Vagina (tissue), 2 donors: ENCODE measurements at regions not wholly inside any gene's neighbourhood (a gene's known extent, or its start where the extent isn't known, plus 50 kb on each side); places are given as distances from the start of the nearest gene placed in this dataset.

Source experiments
- CTCF ChIP-seq, 3 experiments: fragments of 450-650 bp in 2 of 3; fragments of 200-600 bp in 1 of 3; sonication (generic) in 1 of 3; IDR thresholded peaks; one replicate each; pipeline ENCODE4 v1.5.1; 2017 to 2019; ENCODE audit warnings: antibody characterized with exemption in 3 of 3, mild to moderate bottlenecking in 2 of 3, moderate library complexity in 2 of 3
- POLR2A ChIP-seq, 2 donors: fragments of 450-650 bp; IDR thresholded peaks; one replicate each; pipeline ENCODE4 v1.6.1; 2017; ENCODE audit warnings: antibody characterized with exemption in 2 of 2, mild to moderate bottlenecking in 2 of 2, moderate library complexity in 2 of 2
- POLR2AphosphoS5 ChIP-seq, 2 donors: sonication (generic); formaldehyde crosslinking; IDR thresholded peaks; one replicate each; pipeline ENCODE4 v1.9.0; 2017; ENCODE audit warnings: antibody characterized with exemption in 2 of 2, mild to moderate bottlenecking in 2 of 2, low read depth in 1 of 2; ENCODE audit not compliant: insufficient read depth in 1 of 2

DNA sequence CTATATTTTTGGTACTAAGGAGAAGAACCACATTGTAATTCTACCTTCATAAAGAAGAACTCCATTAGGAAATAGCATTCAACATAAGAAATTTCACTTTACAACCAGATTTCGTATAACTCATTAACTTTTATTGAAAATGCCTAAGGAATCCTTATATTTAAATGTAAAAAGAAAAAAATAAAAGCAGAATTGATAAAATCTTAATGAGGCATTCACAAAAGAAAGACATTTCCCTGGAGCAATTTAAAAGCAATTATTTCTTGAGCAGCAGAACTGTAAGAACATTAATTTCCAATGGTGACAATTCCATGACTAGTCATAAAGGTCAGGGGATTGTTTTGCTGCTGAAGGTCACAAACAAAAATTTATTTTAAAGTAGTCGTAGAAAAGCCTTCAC, 1192.8 kb upstream of the TMEM132C start:
- no peak for TF ChIP-seq CTCF (IDR thresholded peaks at IDR 0.05)
- no peak for TF ChIP-seq POLR2A (IDR thresholded peaks at IDR 0.05)
- TF ChIP-seq POLR2AphosphoS5 (IDR thresholded peaks at IDR 0.05; ENCODE audit: insufficient read depth in 1 of 2, low read depth in 1 of 2): no peak
